ENCODE measurements at regions not wholly inside any gene's neighbourhood (a gene's known extent, or its start where the extent isn't known, plus 50 kb on each side); places are given as distances from the start of the nearest gene placed in this dataset.

DNA sequence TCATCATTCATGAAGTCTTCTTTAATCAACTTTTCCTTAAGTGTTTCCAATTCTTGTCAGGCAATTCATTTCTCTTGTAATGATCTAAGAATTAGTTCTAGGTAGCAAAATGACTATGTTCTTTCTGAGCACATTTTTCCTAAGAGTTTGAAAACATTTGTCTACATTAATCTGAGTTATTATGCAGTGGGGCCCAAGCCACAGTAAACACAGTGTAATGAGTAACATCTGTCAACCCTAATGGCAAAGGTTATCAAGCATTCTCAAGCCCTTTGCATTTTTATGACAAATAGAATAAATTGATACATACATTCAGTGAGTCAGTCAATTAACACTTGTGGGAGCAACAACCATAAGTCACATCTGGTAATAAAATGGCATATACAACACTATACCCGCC, 106.7 kb upstream of the ZC3H12C start:
- no peak overlapping the region for H3K4me3 Mint-ChIP-seq
- peak overlapping the region in 1 of 6 donors; percentile 27 for H3K27ac Mint-ChIP-seq
- no peak for DNase-seq
- no peaks in the 10 kb centered on the region for H3K36me3 Mint-ChIP-seq
- peaks cover 0 to 2% (median 0%) of the 10 kb centered on the region in 6 donors for H3K9me3 Mint-ChIP-seq
- H3K27me3 Mint-ChIP-seq (ENCODE audit: low read depth in 3 of 3): no peaks in the 10 kb centered on the region
- H3K4me1 Mint-ChIP-seq: peaks cover 12 to 21% of the 10 kb centered on the region in 2 donors

DNA sequence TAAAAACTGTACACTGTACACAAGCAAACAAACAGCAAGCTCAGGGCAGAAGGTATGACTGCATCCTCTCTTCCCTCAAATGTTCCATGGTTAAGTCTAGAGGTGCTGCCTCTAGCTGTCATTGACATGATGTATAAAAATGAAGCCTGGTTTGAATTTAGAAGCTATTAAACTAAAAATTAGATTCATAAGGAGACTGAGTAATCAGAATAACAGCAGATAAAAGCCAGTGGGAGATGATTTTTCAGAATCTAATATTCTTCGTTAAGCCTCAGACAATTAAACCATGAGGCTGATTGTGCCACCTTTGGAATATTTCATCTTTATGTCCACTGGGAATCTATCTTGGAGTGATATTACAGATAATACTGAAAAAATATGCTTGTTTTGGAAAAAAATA, 101.4 kb upstream of the ZC3H12C start:
- no peak for DNase-seq
- no peaks in the 10 kb centered on the region for H3K4me1 Mint-ChIP-seq
- H3K4me3 Mint-ChIP-seq: no peak overlapping the region

DNA sequence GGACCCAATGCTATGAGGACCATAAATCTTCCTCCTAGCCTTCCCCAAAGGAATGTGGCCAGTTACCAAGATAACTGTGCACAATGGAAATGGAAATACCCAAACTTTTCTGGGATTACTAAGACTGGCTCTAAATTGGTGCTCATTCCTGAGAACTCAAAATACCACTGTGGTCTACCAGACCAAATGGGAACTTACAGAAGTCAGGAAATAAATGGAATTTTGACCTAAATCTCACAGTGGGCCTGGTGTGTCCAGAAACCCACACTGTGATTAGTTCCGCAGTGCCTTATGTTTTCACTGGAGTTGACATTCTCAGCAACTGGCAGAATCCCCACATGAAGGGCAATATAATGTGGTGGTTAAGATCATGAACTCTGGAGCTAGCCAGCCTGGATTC, 99.4 kb upstream of the ZC3H12C start:
- no peak for DNase-seq
- H3K36me3 Mint-ChIP-seq: no peaks in the 10 kb centered on the region
- H3K27ac Mint-ChIP-seq: no peak overlapping the region
- peaks cover 0 to 2% (median 1%) of the 10 kb centered on the region in 3 donors for H3K27me3 Mint-ChIP-seq (ENCODE audit: low read depth in 3 of 3)
- H3K4me3 Mint-ChIP-seq: no peak overlapping the region
- H3K4me1 Mint-ChIP-seq: no peaks in the 10 kb centered on the region
- peaks cover 0 to 1% (median 0%) of the 10 kb centered on the region in 6 donors for H3K9me3 Mint-ChIP-seq

More for the DNA sequence above, 101.4 kb upstream of the ZC3H12C start:
- H3K27me3 Mint-ChIP-seq (ENCODE audit: low read depth in 3 of 3): peaks cover 0 to 2% (median 0%) of the 10 kb centered on the region in 3 donors
- peaks cover 0 to 1% (median 0%) of the 10 kb centered on the region in 6 donors for H3K9me3 Mint-ChIP-seq
- H3K27ac Mint-ChIP-seq: no peak overlapping the region
- H3K36me3 Mint-ChIP-seq: no peaks in the 10 kb centered on the region

DNA sequence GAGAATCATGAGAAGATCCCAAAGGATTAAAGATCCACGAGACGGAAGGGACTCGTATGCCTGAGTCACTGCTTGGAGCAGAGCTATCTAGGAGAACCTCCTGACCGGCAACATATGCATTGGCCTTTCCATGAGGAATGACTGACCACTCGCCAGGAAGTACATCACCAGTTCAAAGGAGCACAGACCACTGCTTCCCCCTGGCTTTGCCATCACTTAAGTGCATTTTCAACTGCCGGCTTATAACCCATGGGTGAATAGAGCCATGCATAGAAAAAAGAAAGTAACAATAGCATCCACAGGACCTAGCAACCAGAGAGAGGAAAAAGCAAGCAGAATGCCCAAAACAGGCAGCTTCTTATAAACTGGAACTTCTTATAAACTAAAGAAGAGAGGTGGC, 98.3 kb upstream of the ZC3H12C start:
- peaks cover 0 to 1% (median 0%) of the 10 kb centered on the region in 6 donors for H3K9me3 Mint-ChIP-seq
- H3K36me3 Mint-ChIP-seq: no peaks in the 10 kb centered on the region
- no peaks in the 10 kb centered on the region for H3K4me1 Mint-ChIP-seq
- H3K27ac Mint-ChIP-seq: no peak overlapping the region
- peaks cover 0 to 2% (median 1%) of the 10 kb centered on the region in 3 donors for H3K27me3 Mint-ChIP-seq (ENCODE audit: low read depth in 3 of 3)
- DNase-seq: no peak
- no peak overlapping the region for H3K4me3 Mint-ChIP-seq

DNA sequence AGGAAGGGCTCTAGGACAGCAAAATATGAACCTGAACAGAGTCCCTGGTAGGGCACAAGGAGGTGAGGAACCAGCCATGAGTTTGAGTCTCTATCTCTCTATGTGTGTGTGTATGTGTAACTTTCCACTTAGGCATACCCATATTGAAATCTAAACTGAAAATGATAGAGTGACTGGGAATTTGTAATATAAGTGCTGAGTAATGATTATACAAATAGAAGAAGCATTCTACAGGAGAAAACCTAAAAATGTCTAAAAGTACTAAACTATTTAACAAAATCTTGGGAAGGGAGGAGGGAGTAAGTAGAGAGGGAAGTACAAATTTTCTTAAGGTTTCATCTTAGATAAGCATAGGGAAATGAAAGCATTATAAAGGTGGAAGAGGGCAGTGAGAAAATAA, 97.1 kb upstream of the ZC3H12C start:
- Mint-ChIP-seq H3K36me3 (no peaks in the 10 kb centered on the region), H3K27ac (no peak overlapping the region), H3K4me1 (no peaks in the 10 kb centered on the region), H3K27me3 (ENCODE audit: low read depth in 3 of 3) (peaks cover 0 to 2% (median 1%) of the 10 kb centered on the region in 3 donors), H3K4me3 (no peak overlapping the region), H3K9me3 (peaks cover 0 to 1% (median 0%) of the 10 kb centered on the region in 6 donors)
- no peak for DNase-seq

DNA sequence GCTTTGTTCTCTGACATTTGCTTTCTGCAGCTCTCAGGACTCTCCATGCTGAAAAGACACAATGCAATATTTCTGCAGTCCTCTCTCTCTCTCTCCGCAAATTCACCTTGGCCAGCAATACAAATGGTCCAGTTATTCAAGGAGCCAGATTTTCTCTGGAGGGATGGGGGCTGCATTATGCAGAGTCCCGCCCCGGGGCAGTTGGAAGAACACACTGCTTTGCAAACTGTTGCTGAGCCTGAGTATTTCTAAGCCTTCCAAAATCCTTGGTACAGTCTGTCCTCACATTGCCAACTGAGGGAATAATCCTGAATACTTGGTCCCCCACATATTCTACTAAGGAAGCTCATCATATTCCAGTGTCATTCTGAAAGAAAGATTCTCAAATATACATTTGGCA, 94.3 kb upstream of the ZC3H12C start:
- no peak for DNase-seq
- Mint-ChIP-seq H3K4me1 (no peaks in the 10 kb centered on the region), H3K36me3 (no peaks in the 10 kb centered on the region), H3K4me3 (no peak overlapping the region), H3K27me3 (ENCODE audit: low read depth in 3 of 3) (peaks cover 0 to 1% (median 0%) of the 10 kb centered on the region in 3 donors), H3K9me3 (no peaks in the 10 kb centered on the region), H3K27ac (no peak overlapping the region)

DNA sequence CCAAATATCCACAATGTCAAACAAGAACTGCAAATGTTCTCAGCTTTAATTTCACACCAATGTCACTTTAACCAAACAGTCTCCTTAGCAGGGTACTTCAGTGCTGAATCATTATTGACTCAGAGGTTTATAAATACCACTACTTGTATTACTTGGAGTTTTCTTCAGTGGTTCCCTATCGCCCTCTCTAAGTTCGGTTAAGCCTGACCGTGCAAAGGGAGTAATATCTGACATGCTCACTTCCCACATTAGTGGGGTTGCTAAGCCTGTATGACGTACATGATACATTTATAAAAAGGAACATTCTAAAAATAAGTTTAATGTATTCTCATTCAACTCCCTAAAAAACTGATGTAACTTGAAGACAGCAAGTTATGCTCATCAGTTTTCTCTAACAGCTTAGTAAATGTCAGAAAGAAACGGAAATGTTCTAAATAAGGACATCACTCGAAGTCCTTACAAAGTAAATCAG, 93.1 kb upstream of the ZC3H12C start:
- no peak overlapping the region for H3K4me3 Mint-ChIP-seq

DNA sequence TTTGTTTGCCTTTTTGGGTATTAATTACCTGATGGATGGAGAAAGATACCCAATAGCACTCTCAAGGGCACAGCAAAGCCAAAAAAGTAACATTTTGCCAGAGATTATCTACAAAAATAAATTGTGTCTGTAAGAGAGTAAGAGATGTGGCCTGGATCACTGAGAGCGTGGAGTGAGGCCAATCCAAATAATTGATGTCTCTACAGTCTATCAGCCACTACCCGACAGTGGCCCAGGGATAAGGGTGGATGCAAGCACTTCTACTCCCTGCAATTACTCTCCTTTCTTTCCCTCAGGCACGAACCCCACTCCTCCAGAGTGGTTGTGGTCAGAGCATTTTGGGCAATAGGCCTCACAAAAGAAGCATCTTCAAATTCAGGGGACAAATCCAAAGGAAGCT, 92.3 kb upstream of the ZC3H12C start:
- H3K27ac Mint-ChIP-seq: no peak overlapping the region
- H3K27me3 Mint-ChIP-seq (ENCODE audit: low read depth in 3 of 3): peaks cover 0 to 1% (median 0%) of the 10 kb centered on the region in 3 donors
- H3K36me3 Mint-ChIP-seq: no peaks in the 10 kb centered on the region
- H3K4me3 Mint-ChIP-seq: no peak overlapping the region
- DNase-seq: no peak
- no peaks in the 10 kb centered on the region for H3K9me3 Mint-ChIP-seq
- no peaks in the 10 kb centered on the region for H3K4me1 Mint-ChIP-seq

More for the DNA sequence above, 93.1 kb upstream of the ZC3H12C start:
- Mint-ChIP-seq H3K27me3 (ENCODE audit: low read depth in 3 of 3) (peaks cover 0 to 1% (median 0%) of the 10 kb centered on the region in 3 donors), H3K9me3 (no peaks in the 10 kb centered on the region), H3K36me3 (no peaks in the 10 kb centered on the region), H3K27ac (no peak overlapping the region), H3K4me1 (no peaks in the 10 kb centered on the region)
- no peak for DNase-seq

DNA sequence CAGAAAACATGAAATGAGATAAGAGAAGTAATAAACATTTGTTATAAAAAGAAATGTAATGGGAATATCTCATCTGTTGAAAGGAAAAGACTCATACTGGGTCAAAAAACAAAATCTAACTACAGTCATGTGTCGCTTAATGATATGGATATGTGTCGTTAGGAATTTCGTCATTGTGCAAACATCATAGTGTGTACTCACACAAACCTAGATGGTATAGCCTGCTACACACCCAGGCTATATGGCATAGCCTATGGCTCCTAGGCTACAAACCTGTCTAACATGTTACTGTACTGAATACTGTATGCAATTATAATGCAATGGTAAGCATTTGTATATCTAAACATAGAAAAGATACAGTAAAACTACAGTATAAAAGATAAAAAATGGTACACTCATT, 89.8 kb upstream of the ZC3H12C start:
- Mint-ChIP-seq H3K4me1 (no peaks in the 10 kb centered on the region), H3K36me3 (no peaks in the 10 kb centered on the region), H3K4me3 (no peak overlapping the region), H3K27me3 (ENCODE audit: low read depth in 3 of 3) (no peaks in the 10 kb centered on the region), H3K27ac (no peak overlapping the region), H3K9me3 (no peaks in the 10 kb centered on the region)
- DNase-seq: no peak

DNA sequence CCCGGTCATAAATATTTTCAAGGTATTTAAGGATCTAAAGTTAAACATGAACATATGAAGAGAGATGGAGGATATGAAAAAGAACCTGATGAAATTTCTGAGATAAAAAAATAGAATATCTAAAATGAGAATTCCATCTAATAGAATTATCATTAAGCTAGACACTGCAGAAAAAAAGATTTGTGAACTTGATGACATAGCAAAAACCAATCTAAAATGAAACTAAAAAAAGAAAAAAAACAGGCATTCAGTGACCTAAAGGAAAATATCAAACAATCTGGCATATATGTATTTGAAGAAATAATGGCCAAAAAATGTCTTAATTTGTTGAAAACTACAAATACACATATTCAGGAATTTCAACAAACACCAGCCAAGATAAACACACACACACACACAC, 81.6 kb upstream of the ZC3H12C start:
- peaks cover 2 to 25% (median 9%) of the 10 kb centered on the region in 6 donors for H3K9me3 Mint-ChIP-seq
- peaks cover 2 to 11% (median 5%) of the 10 kb centered on the region in 3 donors for H3K27me3 Mint-ChIP-seq (ENCODE audit: low read depth in 3 of 3)
- H3K36me3 Mint-ChIP-seq: no peaks in the 10 kb centered on the region
- DNase-seq: no peak
- no peak overlapping the region for H3K4me3 Mint-ChIP-seq
- H3K4me1 Mint-ChIP-seq: no peaks in the 10 kb centered on the region
- H3K27ac Mint-ChIP-seq: no peak overlapping the region

DNA sequence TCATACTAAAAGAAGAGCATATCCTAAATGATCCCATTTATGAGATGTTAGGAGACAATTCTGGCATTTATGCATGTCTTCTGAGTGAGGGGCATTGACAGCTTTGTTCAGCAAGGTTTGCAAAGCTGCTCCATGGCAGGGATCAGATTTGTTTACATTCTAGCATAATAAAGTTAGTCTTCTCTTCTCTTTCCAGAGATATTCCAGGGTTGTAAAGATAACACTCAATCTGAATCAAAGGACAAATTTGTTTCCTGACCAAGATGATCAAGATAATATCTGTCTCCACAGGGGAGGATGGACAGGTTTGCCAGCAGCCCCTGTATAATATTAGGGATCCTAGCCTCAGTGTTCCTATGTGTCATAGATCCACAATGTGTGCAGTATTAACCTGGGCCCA, 77.5 kb upstream of the ZC3H12C start:
- peaks cover 2 to 19% (median 7%) of the 10 kb centered on the region in 6 donors for H3K9me3 Mint-ChIP-seq
- H3K27ac Mint-ChIP-seq: no peak overlapping the region
- no peak overlapping the region for H3K4me3 Mint-ChIP-seq
- H3K27me3 Mint-ChIP-seq (ENCODE audit: low read depth in 3 of 3): peaks cover under 1 to 5% (median 1%) of the 10 kb centered on the region in 3 donors
- no peak for DNase-seq
- H3K4me1 Mint-ChIP-seq: no peaks in the 10 kb centered on the region
- H3K36me3 Mint-ChIP-seq: no peaks in the 10 kb centered on the region

DNA sequence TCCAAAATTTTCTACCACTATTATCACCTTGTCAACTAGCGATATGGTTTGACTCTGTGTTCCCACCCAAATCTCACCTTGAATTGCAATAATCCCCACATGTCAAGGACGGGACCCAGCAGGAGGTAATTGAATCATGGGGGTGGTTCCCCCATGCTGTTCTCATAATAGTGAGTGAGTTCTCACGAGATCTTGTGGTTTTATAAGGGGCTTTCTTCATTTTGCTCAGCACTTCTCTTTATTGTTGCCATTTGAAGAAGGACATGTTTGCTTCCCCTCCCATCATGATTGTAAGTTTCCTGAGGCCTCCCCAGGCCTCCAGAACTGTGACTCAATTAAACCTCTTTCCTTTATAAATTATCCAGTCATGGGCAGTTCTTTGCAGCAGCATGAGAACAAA, 73.5 kb upstream of the ZC3H12C start:
- no peak overlapping the region for H3K4me3 Mint-ChIP-seq
- H3K27me3 Mint-ChIP-seq (ENCODE audit: low read depth in 3 of 3): peaks cover 0 to 3% (median 2%) of the 10 kb centered on the region in 3 donors
- peaks cover 0 to 4% (median 0%) of the 10 kb centered on the region in 6 donors for H3K9me3 Mint-ChIP-seq
- no peak for DNase-seq
- H3K27ac Mint-ChIP-seq: no peak overlapping the region
- no peaks in the 10 kb centered on the region for H3K36me3 Mint-ChIP-seq
- H3K4me1 Mint-ChIP-seq: no peaks in the 10 kb centered on the region

DNA sequence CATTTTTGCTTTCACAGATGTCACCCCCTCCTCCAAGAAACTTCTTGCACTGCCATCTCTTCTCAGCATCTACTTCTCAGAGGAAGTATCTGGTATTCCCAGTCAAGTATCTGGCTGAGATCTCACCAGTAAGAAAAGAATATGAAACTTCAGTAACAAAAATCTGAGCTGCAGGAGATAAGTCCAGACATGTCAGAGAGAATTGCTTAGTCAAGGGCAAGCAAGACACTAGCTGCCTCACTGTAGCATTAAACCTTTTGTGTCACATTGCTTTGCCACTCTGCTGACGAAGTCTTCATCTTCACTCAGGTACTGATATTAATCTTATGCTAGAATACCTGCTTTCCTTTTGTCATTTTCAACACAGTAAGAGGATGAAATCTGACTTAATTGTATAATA, 70.6 kb upstream of the ZC3H12C start:
- H3K27me3 Mint-ChIP-seq (ENCODE audit: low read depth in 3 of 3): peaks cover 0 to 4% (median 0%) of the 10 kb centered on the region in 3 donors
- no peak overlapping the region for H3K4me3 Mint-ChIP-seq

DNA sequence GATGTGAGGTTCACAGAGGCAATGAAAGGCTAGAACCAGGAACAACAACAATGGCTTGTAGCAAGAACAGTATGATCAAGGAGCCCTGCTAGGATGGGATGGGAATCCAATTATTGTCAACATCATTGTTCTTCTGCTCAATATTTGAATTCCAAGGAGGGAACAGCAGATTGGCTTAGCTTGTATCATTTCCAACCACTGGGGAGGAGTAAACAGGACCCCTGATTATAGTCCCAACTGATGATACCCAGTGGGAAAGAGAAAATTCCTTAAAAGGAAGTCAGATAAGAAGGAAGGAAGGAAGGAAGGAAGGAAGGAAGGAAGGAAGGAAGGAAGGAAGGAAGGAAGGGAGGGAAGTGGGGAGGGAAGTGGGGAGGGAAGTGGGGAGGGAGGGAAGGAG, 69.5 kb upstream of the ZC3H12C start:
- Mint-ChIP-seq H3K27me3 (ENCODE audit: low read depth in 3 of 3) (peaks cover 0 to 4% (median 2%) of the 10 kb centered on the region in 3 donors), H3K9me3 (peaks cover 0 to 3% (median 0%) of the 10 kb centered on the region in 6 donors), H3K27ac (no peak overlapping the region), H3K4me1 (no peaks in the 10 kb centered on the region), H3K36me3 (no peaks in the 10 kb centered on the region), H3K4me3 (no peak overlapping the region)
- DNase-seq: no peak

More for the DNA sequence above, 70.6 kb upstream of the ZC3H12C start:
- no peak overlapping the region for H3K27ac Mint-ChIP-seq
- H3K9me3 Mint-ChIP-seq: no peaks in the 10 kb centered on the region
- DNase-seq: no peak
- no peaks in the 10 kb centered on the region for H3K4me1 Mint-ChIP-seq
- no peaks in the 10 kb centered on the region for H3K36me3 Mint-ChIP-seq

Data from immature natural killer cell (primary cell).